Activated CD8-positive, alpha-beta T cell treated with anti-CD3 and anti-CD28 coated beads for 36 hours (primary cell): ENCODE measurements at regions not wholly inside any gene's neighbourhood (a gene's known extent, or its start where the extent isn't known, plus 50 kb on each side); places are given as distances from the start of the nearest gene placed in this dataset.

Source experiments
- ATAC-seq: fragments of 200-7000 bp; cut with Tn5 transposase; one replicate; pipeline ENCODE4 v1.10.0; 2021; ENCODE audit warnings: mild to moderate bottlenecking, moderate library complexity
- CTCF ChIA-PET: fragments of 350-600 bp; sonication (Branson Sonifier 250); formaldehyde crosslinking; loops from one replicate; lab custom pipeline; 2021; ENCODE audit warnings: antibody characterized with exemption; lab: Charles Lee
- POLR2A ChIA-PET: fragments of 350-600 bp; sonication (Branson Sonifier 250); formaldehyde crosslinking; loops from one replicate; lab custom pipeline; 2021; ENCODE audit warnings: antibody characterized with exemption; lab: Charles Lee
- DNase-seq: peaks from one replicate; pipeline ENCODE4 v3.0.0-alpha.2; 2020
- H3K27ac Mint-ChIP-seq: one replicate; pipeline ENCODE4 v1.8.0; 2021; ENCODE audit warnings: mild to moderate bottlenecking, mixed read lengths
- H3K27me3 Mint-ChIP-seq: one replicate; pipeline ENCODE4 v1.8.0; 2021; ENCODE audit warnings: mixed read lengths
- H3K36me3 Mint-ChIP-seq: one replicate; pipeline ENCODE4 v1.8.0; 2021; ENCODE audit warnings: low read depth, mixed read lengths
- H3K4me1 Mint-ChIP-seq: one replicate; pipeline ENCODE4 v1.8.0; 2021; ENCODE audit warnings: low read depth, mixed read lengths
- H3K4me3 Mint-ChIP-seq: one replicate; pipeline ENCODE4 v1.8.0; 2021; ENCODE audit warnings: mild to moderate bottlenecking, moderate library complexity, mixed read lengths
- H3K9me3 Mint-ChIP-seq: one replicate; pipeline ENCODE4 v1.8.0; 2021; ENCODE audit warnings: mixed read lengths
- intact Hi-C: fragments of 100-400 bp; cut with micrococcal nuclease; formaldehyde crosslinking; loops from one replicate; pipeline ENCODE4 v1.10.0; 2022
- TF ChIP-seq, protein P1 (sequence below): fragments of 200-600 bp; IDR thresholded peaks from one replicate; pipeline ENCODE4 v1.8.0; 2022; ENCODE audit warnings: antibody characterized with exemption, mild to moderate bottlenecking

- Mint-ChIP-seq H3K27ac (no peak overlapping the region), H3K4me1 (no peaks in the 10 kb centered on the region), H3K9me3 (no peaks in the 10 kb centered on the region), H3K27me3 (no peaks in the 10 kb centered on the region), H3K4me3 (no peak overlapping the region), H3K36me3 (no peaks in the 10 kb centered on the region)
- DNase-seq (no peak), ATAC-seq (no peak)
- TF ChIP-seq, protein P1, sequence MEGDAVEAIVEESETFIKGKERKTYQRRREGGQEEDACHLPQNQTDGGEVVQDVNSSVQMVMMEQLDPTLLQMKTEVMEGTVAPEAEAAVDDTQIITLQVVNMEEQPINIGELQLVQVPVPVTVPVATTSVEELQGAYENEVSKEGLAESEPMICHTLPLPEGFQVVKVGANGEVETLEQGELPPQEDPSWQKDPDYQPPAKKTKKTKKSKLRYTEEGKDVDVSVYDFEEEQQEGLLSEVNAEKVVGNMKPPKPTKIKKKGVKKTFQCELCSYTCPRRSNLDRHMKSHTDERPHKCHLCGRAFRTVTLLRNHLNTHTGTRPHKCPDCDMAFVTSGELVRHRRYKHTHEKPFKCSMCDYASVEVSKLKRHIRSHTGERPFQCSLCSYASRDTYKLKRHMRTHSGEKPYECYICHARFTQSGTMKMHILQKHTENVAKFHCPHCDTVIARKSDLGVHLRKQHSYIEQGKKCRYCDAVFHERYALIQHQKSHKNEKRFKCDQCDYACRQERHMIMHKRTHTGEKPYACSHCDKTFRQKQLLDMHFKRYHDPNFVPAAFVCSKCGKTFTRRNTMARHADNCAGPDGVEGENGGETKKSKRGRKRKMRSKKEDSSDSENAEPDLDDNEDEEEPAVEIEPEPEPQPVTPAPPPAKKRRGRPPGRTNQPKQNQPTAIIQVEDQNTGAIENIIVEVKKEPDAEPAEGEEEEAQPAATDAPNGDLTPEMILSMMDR = no peak
- intact Hi-C loops = no loop called here
- ChIA-PET CTCF (no interaction called here), POLR2A (no interaction called here)
Observed at GRCh38 chr16:86949116-86949515, 368.1 kb downstream of the C16orf95 start.

DNA sequence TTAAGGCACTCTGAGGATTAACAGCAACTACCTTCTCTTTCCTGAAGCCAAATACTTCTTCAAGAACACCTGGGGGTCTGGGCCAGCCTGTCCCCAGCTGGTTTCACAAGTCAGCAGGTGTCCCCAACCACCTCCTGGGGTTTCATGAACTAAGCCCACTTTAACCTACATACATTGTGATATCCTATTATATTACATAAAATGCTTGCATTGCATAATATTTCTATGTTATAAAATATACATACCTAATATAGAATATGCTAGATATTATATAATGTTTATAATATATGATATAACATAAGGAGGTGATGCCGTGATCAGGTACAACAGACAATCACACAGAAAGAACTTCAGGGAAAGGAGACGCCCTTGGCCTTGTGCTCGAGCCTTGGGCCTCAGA is 367.6 kb downstream of the C16orf95 start:
- DNase-seq (no peak), ATAC-seq (no peak)
- ChIA-PET POLR2A (no interaction called here), CTCF (no interaction called here)
- Mint-ChIP-seq H3K4me1 (no peaks in the 10 kb centered on the region), H3K9me3 (no peaks in the 10 kb centered on the region), H3K27ac (no peak overlapping the region), H3K27me3 (no peaks in the 10 kb centered on the region), H3K4me3 (no peak overlapping the region), H3K36me3 (no peaks in the 10 kb centered on the region)
- TF ChIP-seq, protein P1 = no peak
- intact Hi-C loops = no loop called here

DNA sequence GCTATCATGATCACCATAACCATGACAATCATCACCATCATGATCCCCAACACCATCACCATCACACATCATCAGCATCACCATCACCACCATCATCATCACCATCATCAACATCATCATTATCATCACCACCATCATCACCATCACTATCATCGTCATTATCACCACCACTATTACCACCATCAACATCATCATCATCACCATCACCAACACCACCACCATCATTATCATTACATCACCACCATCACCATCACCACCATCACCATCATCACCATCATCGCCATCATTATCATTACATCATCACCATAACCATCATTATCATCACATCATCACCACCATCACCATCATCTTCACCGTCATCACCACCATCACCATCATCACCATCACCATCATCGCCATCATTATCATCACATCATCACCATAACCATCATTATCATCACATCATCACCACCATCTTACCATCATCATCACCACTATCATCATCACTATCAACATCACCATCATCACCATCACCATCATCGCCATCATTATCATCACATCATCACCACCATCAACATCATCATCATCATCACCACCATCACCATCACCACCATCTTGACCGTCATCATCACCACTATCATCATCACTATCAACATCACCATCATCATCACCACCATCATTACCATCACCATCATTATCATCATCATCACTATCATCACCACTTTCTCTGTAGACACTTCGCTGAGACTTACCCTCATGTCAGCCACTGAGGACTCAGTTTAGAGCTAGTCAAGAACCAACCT is 366.0 kb downstream of the C16orf95 start:
- intact Hi-C loops = no loop called here
- Mint-ChIP-seq H3K9me3 (no peaks in the 10 kb centered on the region), H3K4me1 (no peaks in the 10 kb centered on the region), H3K36me3 (no peaks in the 10 kb centered on the region), H3K27me3 (peaks cover 2% of the 10 kb centered on the region), H3K4me3 (no peak overlapping the region), H3K27ac (no peak overlapping the region)
- CTCF ChIA-PET = no interaction called here
- DNase-seq (no peak), ATAC-seq (no peak)
- POLR2A ChIA-PET = no interaction called here
- TF ChIP-seq, protein P1 = no peak

- POLR2A ChIA-PET = no interaction called here
- peaks cover 2% of the 10 kb centered on the region for H3K27me3 Mint-ChIP-seq
- H3K27ac Mint-ChIP-seq = no peak overlapping the region
- intact Hi-C loops = no loop called here
- no peak for DNase-seq
- TF ChIP-seq, protein P1 = no peak
- no peaks in the 10 kb centered on the region for H3K9me3 Mint-ChIP-seq
- CTCF ChIA-PET = no interaction called here
- H3K36me3 Mint-ChIP-seq = no peaks in the 10 kb centered on the region
- peaks cover 3% of the 10 kb centered on the region for H3K4me1 Mint-ChIP-seq
- H3K4me3 Mint-ChIP-seq = no peak overlapping the region
- no peak for ATAC-seq
Observed at GRCh38 chr16:86951831-86952598, 365.2 kb downstream of the C16orf95 start.

DNA sequence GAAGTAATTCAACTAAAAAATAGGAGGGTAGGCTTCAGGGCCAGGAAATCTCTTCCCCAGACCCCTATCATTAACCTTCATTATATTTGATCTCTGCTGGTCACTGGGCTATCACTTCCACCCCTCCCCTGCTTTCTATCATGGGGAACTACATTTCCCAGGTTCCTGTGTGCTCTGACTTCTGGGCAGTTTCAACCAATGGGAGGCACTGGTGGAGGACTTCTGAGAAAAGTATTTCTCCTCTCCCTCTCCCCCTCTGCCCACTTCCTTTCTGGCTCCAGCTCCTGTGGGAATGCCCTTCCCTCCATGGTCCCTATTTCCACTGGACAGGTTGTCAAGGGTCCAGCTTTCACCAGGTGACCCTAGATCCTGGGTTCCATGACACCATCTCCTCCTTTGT is 364.4 kb downstream of the C16orf95 start:
- TF ChIP-seq, protein P1 = no peak
- Mint-ChIP-seq H3K4me3 (no peak overlapping the region), H3K36me3 (no peaks in the 10 kb centered on the region), H3K9me3 (no peaks in the 10 kb centered on the region), H3K27ac (no peak overlapping the region), H3K27me3 (peaks cover 3% of the 10 kb centered on the region), H3K4me1 (peaks cover 3% of the 10 kb centered on the region)
- intact Hi-C loops = no loop called here
- ATAC-seq (no peak), DNase-seq (no peak)
- ChIA-PET CTCF (no interaction called here), POLR2A (no interaction called here)
